CD8-positive, alpha-beta memory T cell (primary cell): ENCODE measurements at regions not wholly inside any gene's neighbourhood (a gene's known extent, or its start where the extent isn't known, plus 50 kb on each side); places are given as distances from the start of the nearest gene placed in this dataset.

Experiments used
- CTCF ChIA-PET: fragments of 350-600 bp; sonication (Branson Sonifier 250); formaldehyde crosslinking; loops from one replicate; lab custom pipeline; 2021; ENCODE audit warnings: antibody characterized with exemption; lab: Charles Lee
- POLR2A ChIA-PET: fragments of 350-600 bp; sonication (Branson Sonifier 250); formaldehyde crosslinking; loops from one replicate; lab custom pipeline; 2021; ENCODE audit warnings: antibody characterized with exemption; lab: Charles Lee
- DNase-seq, 5 donors: peaks; one replicate each; pipeline versions ENCODE4 v3.0.0 to v3.0.0-alpha.2; 2020 to 2022; ENCODE audit warnings: mixed read lengths in 1 of 5
- H3K27ac ChIP-seq: one replicate; pipeline ENCODE4 v1.7.0; 2013; ENCODE audit warnings: low read depth, mild to moderate bottlenecking, low read length, moderate library complexity
- H3K27me3 ChIP-seq: 2 replicates; pipeline ENCODE4 v1.7.0; 2013; ENCODE audit warnings: low read length, mild to moderate bottlenecking; ENCODE audit not compliant: insufficient read depth, poor library complexity, severe bottlenecking
- H3K36me3 ChIP-seq: 2 replicates; pipeline ENCODE4 v1.7.0; 2013; ENCODE audit warnings: mild to moderate bottlenecking, low read length, moderate library complexity; ENCODE audit not compliant: insufficient read depth
- H3K4me1 ChIP-seq: 2 replicates; pipeline ENCODE4 v1.7.0; 2013; ENCODE audit warnings: mild to moderate bottlenecking, low read length, moderate library complexity; ENCODE audit not compliant: insufficient read depth
- H3K4me3 ChIP-seq: 2 replicates; pipeline ENCODE4 v1.7.0; 2013; ENCODE audit warnings: mild to moderate bottlenecking, low read length
- H3K9me3 ChIP-seq: 2 replicates; pipeline ENCODE4 v1.7.0; 2013; ENCODE audit warnings: mild to moderate bottlenecking, low read length
- H3K27ac Mint-ChIP-seq, 8 donors: one replicate each; pipeline ENCODE4 v1.8.0; 2020 to 2021; ENCODE audit warnings: mixed read lengths in 8 of 8, mild to moderate bottlenecking in 6 of 8, inconsistent platforms in 3 of 8, moderate library complexity in 3 of 8
- H3K27me3 Mint-ChIP-seq, 2 donors: one replicate each; pipeline ENCODE4 v1.8.0; 2020 to 2021; ENCODE audit warnings: mixed read lengths in 2 of 2, mild to moderate bottlenecking in 1 of 2, moderate library complexity in 1 of 2
- H3K36me3 Mint-ChIP-seq, 3 donors: one replicate each; pipeline ENCODE4 v1.8.0; 2020 to 2021; ENCODE audit warnings: mixed read lengths in 3 of 3, inconsistent platforms in 1 of 3, mild to moderate bottlenecking in 1 of 3
- H3K4me1 Mint-ChIP-seq, 3 donors: one replicate each; pipeline ENCODE4 v1.8.0; 2020 to 2021; ENCODE audit warnings: mixed read lengths in 3 of 3, inconsistent platforms in 1 of 3, mild to moderate bottlenecking in 1 of 3
- H3K4me3 Mint-ChIP-seq, 7 donors: one replicate each; pipeline ENCODE4 v1.8.0; 2020 to 2021; ENCODE audit warnings: mixed read lengths in 7 of 7, mild to moderate bottlenecking in 6 of 7, moderate library complexity in 4 of 7, inconsistent platforms in 2 of 7
- H3K9me3 Mint-ChIP-seq, 5 donors: one replicate each; pipeline ENCODE4 v1.8.0; 2020 to 2022; ENCODE audit warnings: mixed read lengths in 5 of 5, mild to moderate bottlenecking in 3 of 5, moderate library complexity in 2 of 5, inconsistent platforms in 1 of 5

- H3K27me3 ChIP-seq, result no peaks in the 10 kb centered on the region
- Mint-ChIP-seq H3K27me3 (peaks cover 0 to 10% of the 10 kb centered on the region in 2 donors), H3K4me3 (no peak overlapping the region), H3K27ac (no peak overlapping the region), H3K36me3 (peaks cover 0 to 9% (median 4%) of the 10 kb centered on the region in 3 donors), H3K4me1 (peaks cover 2 to 9% (median 6%) of the 10 kb centered on the region in 3 donors), H3K9me3 (peaks cover 0 to 8% (median 5%) of the 10 kb centered on the region in 5 donors)
- DNase-seq, result no peak
- no peaks in the 10 kb centered on the region for H3K36me3 ChIP-seq
- no peak overlapping the region for H3K27ac ChIP-seq
- CTCF ChIA-PET, result no interaction called here
- H3K4me3 ChIP-seq, result no peak overlapping the region
- no peaks in the 10 kb centered on the region for H3K4me1 ChIP-seq
- POLR2A ChIA-PET, result no interaction called here
- no peaks in the 10 kb centered on the region for H3K9me3 ChIP-seq
Observed at GRCh38 chrX:40182615-40183014, 84.9 kb upstream of the BCOR start.

- Histone ChIP-seq H3K36me3 (no peaks in the 10 kb centered on the region), H3K9me3 (no peaks in the 10 kb centered on the region), H3K27ac (no peak overlapping the region), H3K27me3 (no peaks in the 10 kb centered on the region), H3K4me1 (peaks cover 5% of the 10 kb centered on the region), H3K4me3 (no peak overlapping the region)
- POLR2A ChIA-PET, result interaction anchor here (0.7 kb wide), 1 partner anchor 1248 kb away, joined by 5 read pairs; no protein-coding TSS in a partner anchor
- Mint-ChIP-seq H3K36me3 (peaks cover 0 to 9% (median 4%) of the 10 kb centered on the region in 3 donors), H3K27ac (no peak overlapping the region), H3K4me1 (peaks cover 4 to 14% (median 10%) of the 10 kb centered on the region in 3 donors), H3K4me3 (no peak overlapping the region), H3K9me3 (peaks cover 0 to 8% (median 5%) of the 10 kb centered on the region in 5 donors), H3K27me3 (peaks cover 0 to 12% of the 10 kb centered on the region in 2 donors)
- DNase-seq, result no peak
- CTCF ChIA-PET, result interaction anchor here (1.7 kb wide), 1 partner anchor 16 kb away, joined by 3 read pairs; no protein-coding TSS in a partner anchor
Observed at GRCh38 chrX:40182095-40182494, 84.3 kb upstream of the BCOR start.

- Mint-ChIP-seq H3K27ac (peak overlapping the region in 5 of 8 donors; percentile 1 to 99 (median 43)), H3K36me3 (peaks cover 0 to 10% (median 0%) of the 10 kb centered on the region in 3 donors), H3K9me3 (peaks cover 0 to 4% (median 0%) of the 10 kb centered on the region in 5 donors), H3K4me1 (peaks cover 13 to 21% (median 17%) of the 10 kb centered on the region in 3 donors), H3K27me3 (peaks cover 0 to 25% of the 10 kb centered on the region in 2 donors), H3K4me3 (peak overlapping the region in 2 of 7 donors; percentile 9 to 30)
- no peak overlapping the region for H3K4me3 ChIP-seq
- ChIA-PET CTCF (no interaction called here), POLR2A (no interaction called here)
- H3K27ac ChIP-seq, result no peak overlapping the region
- no peaks in the 10 kb centered on the region for H3K9me3 ChIP-seq
- H3K36me3 ChIP-seq, result no peaks in the 10 kb centered on the region
- no peaks in the 10 kb centered on the region for H3K27me3 ChIP-seq
- peaks cover 5% of the 10 kb centered on the region for H3K4me1 ChIP-seq
- DNase-seq, result no peak
Observed at GRCh38 chrX:40179283-40179682, 81.5 kb upstream of the BCOR start.

- H3K36me3 ChIP-seq, result no peaks in the 10 kb centered on the region
- peaks cover 24 to 32% (median 29%) of the 10 kb centered on the region in 3 donors for H3K4me1 Mint-ChIP-seq
- peaks cover 0 to 10% (median 0%) of the 10 kb centered on the region in 3 donors for H3K36me3 Mint-ChIP-seq
- peaks cover 0 to 5% (median 0%) of the 10 kb centered on the region in 5 donors for H3K9me3 Mint-ChIP-seq
- peak overlapping the region in 3 of 7 donors; percentile 83 to 94 (median 91) for H3K4me3 Mint-ChIP-seq
- ChIA-PET POLR2A (interaction anchor here (1.6 to 4.6 kb wide), 3 partner anchors 12 to 323 kb away, joined by 4 to 50 read pairs (median 15); partner anchors contain the start of gene BCOR), CTCF (interaction anchor here (0.8 to 1.7 kb wide), 2 partner anchors 10 to 80 kb away, joined by 3 to 4 read pairs; partner anchors contain the start of gene BCOR)
- H3K27me3 ChIP-seq, result no peaks in the 10 kb centered on the region
- H3K27ac ChIP-seq, result no peak overlapping the region
- no peaks in the 10 kb centered on the region for H3K9me3 ChIP-seq
- peaks cover 0 to 29% of the 10 kb centered on the region in 2 donors for H3K27me3 Mint-ChIP-seq
- no peak overlapping the region for H3K4me3 ChIP-seq
- peak overlapping the region; percentile 88 to 99 (median 97) for H3K27ac Mint-ChIP-seq
- peak in 1 of 5 donors; percentile 21 for DNase-seq
- H3K4me1 ChIP-seq, result peaks cover 14% of the 10 kb centered on the region
Observed at GRCh38 chrX:40177942-40178715, 80.4 kb upstream of the BCOR start.

- Mint-ChIP-seq H3K27ac (peak overlapping the region in 7 of 8 donors; percentile 93 to 99 (median 97)), H3K9me3 (peaks cover 0 to 6% (median 0%) of the 10 kb centered on the region in 5 donors), H3K4me1 (peaks cover 28 to 36% (median 33%) of the 10 kb centered on the region in 3 donors), H3K36me3 (peaks cover 0 to 10% (median 0%) of the 10 kb centered on the region in 3 donors), H3K27me3 (peaks cover 0 to 32% of the 10 kb centered on the region in 2 donors), H3K4me3 (peak overlapping the region; percentile 83 to 95 (median 91))
- no peaks in the 10 kb centered on the region for H3K9me3 ChIP-seq
- peaks cover 19% of the 10 kb centered on the region for H3K4me1 ChIP-seq
- no peaks in the 10 kb centered on the region for H3K36me3 ChIP-seq
- no peak for DNase-seq
- peak overlapping the region; percentile 65 for H3K4me3 ChIP-seq
- no peaks in the 10 kb centered on the region for H3K27me3 ChIP-seq
- peak overlapping the region; percentile 89 for H3K27ac ChIP-seq
- ChIA-PET POLR2A (interaction anchor here (0.9 to 4.6 kb wide), 6 partner anchors 9 to 323 kb away, joined by 4 to 50 read pairs (median 8); partner anchors contain the start of gene BCOR), CTCF (interaction anchor here (0.8 to 1.7 kb wide), 2 partner anchors 11 to 80 kb away, joined by 3 to 4 read pairs; partner anchors contain the start of gene BCOR)
Observed at GRCh38 chrX:40177489-40177888, 79.7 kb upstream of the BCOR start.

- Mint-ChIP-seq H3K4me1 (peaks cover 30 to 36% (median 33%) of the 10 kb centered on the region in 3 donors), H3K4me3 (peak overlapping the region; percentile 83 to 95 (median 91)), H3K27ac (peak overlapping the region; percentile 93 to 99 (median 98)), H3K9me3 (peaks cover 0 to 6% (median 0%) of the 10 kb centered on the region in 5 donors), H3K36me3 (peaks cover 0 to 13% (median 0%) of the 10 kb centered on the region in 3 donors), H3K27me3 (peaks cover 0 to 32% of the 10 kb centered on the region in 2 donors)
- peak overlapping the region; percentile 89 for H3K27ac ChIP-seq
- H3K9me3 ChIP-seq, result no peaks in the 10 kb centered on the region
- H3K4me1 ChIP-seq, result peaks cover 19% of the 10 kb centered on the region
- ChIA-PET POLR2A (interaction anchor here (0.6 to 4.6 kb wide), 14 partner anchors 9 to 1403 kb away, joined by 3 to 50 read pairs (median 4); partner anchors contain the start of gene BCOR), CTCF (interaction anchor here (0.8 to 1.7 kb wide), 3 partner anchors 11 to 101 kb away, joined by 3 to 4 read pairs (median 3); partner anchors contain the start of gene BCOR)
- H3K4me3 ChIP-seq, result peak overlapping the region; percentile 65
- no peak for DNase-seq
- H3K36me3 ChIP-seq, result no peaks in the 10 kb centered on the region
- H3K27me3 ChIP-seq, result no peaks in the 10 kb centered on the region
Observed at GRCh38 chrX:40177117-40177430, 79.3 kb upstream of the BCOR start.

GRCh38 chrX:40176351-40177116, 78.8 kb upstream of the BCOR start:
- H3K36me3 ChIP-seq, result no peaks in the 10 kb centered on the region
- Mint-ChIP-seq H3K27me3 (peaks cover 0 to 32% of the 10 kb centered on the region in 2 donors), H3K9me3 (peaks cover 0 to 6% (median 0%) of the 10 kb centered on the region in 5 donors), H3K27ac (peak overlapping the region; percentile 95 to 99 (median 98)), H3K4me3 (peak overlapping the region; percentile 83 to 95 (median 91)), H3K4me1 (peaks cover 30 to 36% (median 33%) of the 10 kb centered on the region in 3 donors), H3K36me3 (peaks cover 0 to 13% (median 0%) of the 10 kb centered on the region in 3 donors)
- peak; percentile 68 to 86 (median 79) for DNase-seq
- ChIA-PET POLR2A (interaction anchor here (0.6 to 4.6 kb wide), 14 partner anchors 9 to 1404 kb away, joined by 3 to 50 read pairs (median 4); partner anchors contain the start of gene BCOR), CTCF (interaction anchor here (0.6 to 2.4 kb wide), 4 partner anchors 79 to 300 kb away, joined by 3 to 6 read pairs (median 4); partner anchors contain the start of gene BCOR)
- no peaks in the 10 kb centered on the region for H3K27me3 ChIP-seq
- H3K27ac ChIP-seq, result peak overlapping the region; percentile 89
- peak overlapping the region; percentile 72 for H3K4me3 ChIP-seq
- H3K4me1 ChIP-seq, result peaks cover 19% of the 10 kb centered on the region
- no peaks in the 10 kb centered on the region for H3K9me3 ChIP-seq
